Neural cell (in vitro differentiated cells): ENCODE measurements at regions not wholly inside any gene's neighbourhood (a gene's known extent, or its start where the extent isn't known, plus 50 kb on each side); places are given as distances from the start of the nearest gene placed in this dataset.

ENCODE experiments used
- H2AFZ ChIP-seq: fragments of 200-600, 300-800 bp; sonication (generic), shearing (Covaris generic); 2 replicates; pipeline ENCODE4 v1.6.0; 2014; ENCODE audit warnings: low read depth, mild to moderate bottlenecking, antibody characterized with exemption, low read length, moderate library complexity
- H3F3A ChIP-seq: fragments of 200-600 bp; shearing (Covaris generic); 2 replicates; pipeline ENCODE4 v1.6.1; 2016; ENCODE audit warnings: mild to moderate bottlenecking, moderate library complexity, mixed read lengths, antibody characterized with exemption, low read length; ENCODE audit not compliant: insufficient read depth, poor library complexity, severe bottlenecking
- H3K27ac ChIP-seq: fragments of 200-600, 300-800 bp; sonication (generic), shearing (Covaris generic); 2 replicates; pipeline ENCODE4 v1.5.1; 2014; ENCODE audit warnings: mild to moderate bottlenecking, low read length, moderate library complexity
- H3K27me3 ChIP-seq: fragments of 300-800, 200-600 bp; sonication (generic), shearing (Covaris generic); 2 replicates; pipeline ENCODE4 v1.6.0; 2014; ENCODE audit warnings: mild to moderate bottlenecking, low read depth, low read length, moderate library complexity; ENCODE audit not compliant: insufficient read depth
- H3K36me3 ChIP-seq: fragments of 300-800, 200-600 bp; sonication (generic), shearing (Covaris generic); 2 replicates; pipeline ENCODE4 v1.5.1; 2014; ENCODE audit warnings: mild to moderate bottlenecking, antibody characterized with exemption, low read length, moderate library complexity; ENCODE audit not compliant: insufficient read depth
- H3K4me2 ChIP-seq: fragments of 300-800, 200-600 bp; sonication (generic), shearing (Covaris generic); 2 replicates; pipeline ENCODE4 v1.6.0; 2014; ENCODE audit warnings: mild to moderate bottlenecking, low read length
- H3K4me3 ChIP-seq: fragments of 300-800, 200-600 bp; sonication (generic), shearing (Covaris generic); 2 replicates; pipeline ENCODE4 v1.5.1; 2014; ENCODE audit warnings: mild to moderate bottlenecking, low read length, moderate library complexity
- H3K79me2 ChIP-seq: fragments of 200-600 bp; shearing (Covaris generic); replicated peaks from 2 replicates; pipeline ENCODE4 v1.6.0; 2014; ENCODE audit warnings: mild to moderate bottlenecking, low read length, moderate library complexity; ENCODE audit not compliant: insufficient read depth
- H3K9ac ChIP-seq: fragments of 300-800, 200-600 bp; sonication (generic), shearing (Covaris generic); 2 replicates; pipeline ENCODE4 v1.6.1; 2016; ENCODE audit warnings: mild to moderate bottlenecking, low read length, mixed read lengths
- H3K9me2 ChIP-seq: fragments of 200-600 bp; shearing (Covaris generic); 2 replicates; pipeline ENCODE4 v1.6.1; 2016; ENCODE audit warnings: mild to moderate bottlenecking, low read length, mixed read lengths; ENCODE audit not compliant: insufficient read depth
- H3K9me3 ChIP-seq: fragments of 200-600, 300-800 bp; sonication (generic), shearing (Covaris generic); 2 replicates; pipeline ENCODE4 v1.6.1; 2016; ENCODE audit warnings: mild to moderate bottlenecking, mixed run types, low read length, moderate library complexity, mixed read lengths
- H4K20me1 ChIP-seq: fragments of 200-600 bp; shearing (Covaris generic); 2 replicates; pipeline ENCODE4 v1.6.1; 2016; ENCODE audit warnings: mild to moderate bottlenecking, mixed run types; ENCODE audit not compliant: insufficient read depth
- CTCF ChIP-seq: fragments of 450-650 bp; IDR thresholded peaks from 2 replicates; pipeline ENCODE4 v1.5.1; 2014; ENCODE audit warnings: antibody characterized with exemption, mild to moderate bottlenecking, moderate library complexity; ENCODE audit not compliant: poor library complexity, severe bottlenecking
- EP300 ChIP-seq: fragments of 450-650 bp; conservative IDR thresholded peaks from 2 replicates; pipeline ENCODE4 v1.6.1; 2014; ENCODE audit warnings: antibody characterized with exemption, mild to moderate bottlenecking, moderate library complexity; ENCODE audit not compliant: poor library complexity, severe bottlenecking
- EZH2 ChIP-seq: fragments of 200-600, 300-800 bp; shearing (Covaris generic), sonication (generic); IDR thresholded peaks from 2 replicates; pipeline ENCODE4 v1.6.1; 2014; ENCODE audit warnings: antibody characterized with exemption, low read length, borderline replicate concordance, mild to moderate bottlenecking; ENCODE audit not compliant: insufficient read depth, poor library complexity, severe bottlenecking
- MXI1 ChIP-seq: fragments of 450-650 bp; conservative IDR thresholded peaks from 2 replicates; pipeline ENCODE4 v1.6.1; 2014; ENCODE audit warnings: antibody characterized with exemption, mild to moderate bottlenecking; ENCODE audit not compliant: poor library complexity, severe bottlenecking
- POLR2AphosphoS5 ChIP-seq: IDR thresholded peaks from 2 replicates; pipeline ENCODE4 v1.6.1; 2012
- RAD21 ChIP-seq: fragments of 450-650 bp; conservative IDR thresholded peaks from 2 replicates; pipeline ENCODE4 v1.6.1; 2014; ENCODE audit warnings: antibody characterized with exemption, mild to moderate bottlenecking, moderate library complexity
- REST ChIP-seq: IDR thresholded peaks from 2 replicates; pipeline ENCODE4 v1.6.1; 2012; ENCODE audit warnings: borderline replicate concordance
- TAF1 ChIP-seq: IDR thresholded peaks from 2 replicates; pipeline ENCODE4 v1.6.1; 2012; ENCODE audit warnings: low read depth

- H4K20me1 ChIP-seq, result no peaks in the 10 kb centered on the region
- H3K4me3 ChIP-seq, result no peak overlapping the region
- no peak overlapping the region for H3K4me2 ChIP-seq
- no peak overlapping the region for H2AFZ ChIP-seq
- no peaks in the 10 kb centered on the region for H3F3A ChIP-seq
- H3K27me3 ChIP-seq, result no peaks in the 10 kb centered on the region
- no peaks in the 10 kb centered on the region for H3K9me3 ChIP-seq
- no peak overlapping the region for H3K27ac ChIP-seq
- H3K36me3 ChIP-seq, result no peaks in the 10 kb centered on the region
- H3K9ac ChIP-seq, result no peak overlapping the region
- TF ChIP-seq RAD21, result no peak
- no peak for TF ChIP-seq EP300
- TF ChIP-seq TAF1, result no peak
- TF ChIP-seq MXI1, result no peak
- TF ChIP-seq EZH2, result no peak
- H3K9me2 ChIP-seq, result no peaks in the 10 kb centered on the region
- H3K79me2 ChIP-seq, result no peaks in the 10 kb centered on the region
These were observed 165.6 kb upstream of the SMAD3 start for GRCh38 chr15:66899555-66900350.

GRCh38 chr15:66900586-66901310 is 164.7 kb upstream of the SMAD3 start:
- H3K27ac ChIP-seq, result no peak overlapping the region
- H3K79me2 ChIP-seq, result no peaks in the 10 kb centered on the region
- H3K4me2 ChIP-seq, result no peak overlapping the region
- TF ChIP-seq RAD21 (no peak), REST (no peak), POLR2AphosphoS5 (no peak), CTCF (no peak), EP300 (no peak), MXI1 (no peak)
- no peaks in the 10 kb centered on the region for H3K27me3 ChIP-seq
- H3K4me3 ChIP-seq, result no peak overlapping the region
- no peaks in the 10 kb centered on the region for H3K9me3 ChIP-seq
- no peak overlapping the region for H3K9ac ChIP-seq
- no peaks in the 10 kb centered on the region for H3F3A ChIP-seq
- no peaks in the 10 kb centered on the region for H3K9me2 ChIP-seq
- no peak overlapping the region for H2AFZ ChIP-seq
- no peaks in the 10 kb centered on the region for H3K36me3 ChIP-seq
- H4K20me1 ChIP-seq, result no peaks in the 10 kb centered on the region
